ENCODE measurements at regions not wholly inside any gene's neighbourhood (a gene's known extent, or its start where the extent isn't known, plus 50 kb on each side); places are given as distances from the start of the nearest gene placed in this dataset.

- H3K27me3 ChIP-seq = no peaks in the 10 kb centered on the region
- DNase-seq = no peak
- H3K9me3 ChIP-seq = no peaks in the 10 kb centered on the region
- intact Hi-C loops (cut with DNase I; ENCODE audit: low total_unique reads) = no loop called here
- no peaks in the 10 kb centered on the region for H3K4me1 ChIP-seq
- no peak overlapping the region for H3K4me3 ChIP-seq
- TF ChIP-seq POLR2A (IDR thresholded peaks at IDR 0.05) (no peak), CTCF (IDR thresholded peaks at IDR 0.05) (no peak)
- no peaks in the 10 kb centered on the region for H3K36me3 ChIP-seq
- H3K27ac ChIP-seq = no peak overlapping the region
These were observed 161.8 kb downstream of the IBTK start for GRCh38 chr6:82085701-82086100.

- Histone ChIP-seq H3K27ac (no peak overlapping the region), H3K4me3 (no peak overlapping the region), H3K9me3 (no peaks in the 10 kb centered on the region), H3K36me3 (no peaks in the 10 kb centered on the region), H3K27me3 (no peaks in the 10 kb centered on the region), H3K4me1 (no peaks in the 10 kb centered on the region)
- DNase-seq = no peak
- TF ChIP-seq POLR2A (IDR thresholded peaks at IDR 0.05) = no peak
- TF ChIP-seq CTCF (IDR thresholded peaks at IDR 0.05) = no peak
- intact Hi-C loops (cut with DNase I; ENCODE audit: low total_unique reads) = no loop called here
These were observed 163.1 kb downstream of the IBTK start for GRCh38 chr6:82084324-82084920.

GRCh38 chr6:82083646-82084045, 163.9 kb downstream of the IBTK start:
- Histone ChIP-seq H3K27ac (no peak overlapping the region), H3K36me3 (no peaks in the 10 kb centered on the region), H3K4me1 (no peaks in the 10 kb centered on the region), H3K9me3 (no peaks in the 10 kb centered on the region), H3K4me3 (no peak overlapping the region), H3K27me3 (no peaks in the 10 kb centered on the region)
- DNase-seq = no peak
- TF ChIP-seq CTCF (IDR thresholded peaks at IDR 0.05) (no peak), POLR2A (IDR thresholded peaks at IDR 0.05) (no peak)
- intact Hi-C loops (cut with DNase I; ENCODE audit: low total_unique reads) = no loop called here

GRCh38 chr6:82080767-82081166, 166.8 kb downstream of the IBTK start:
- TF ChIP-seq POLR2A (IDR thresholded peaks at IDR 0.05) (no peak), CTCF (IDR thresholded peaks at IDR 0.05) (no peak)
- H3K9me3 ChIP-seq = no peaks in the 10 kb centered on the region

GRCh38 chr6:82078286-82078908, 169.1 kb downstream of the IBTK start:
- Histone ChIP-seq H3K9me3 (no peaks in the 10 kb centered on the region), H3K4me3 (no peak overlapping the region), H3K36me3 (no peaks in the 10 kb centered on the region), H3K27ac (no peak overlapping the region), H3K27me3 (no peaks in the 10 kb centered on the region), H3K4me1 (no peaks in the 10 kb centered on the region)
- TF ChIP-seq CTCF (IDR thresholded peaks at IDR 0.05) = no peak
- no peak for TF ChIP-seq POLR2A (IDR thresholded peaks at IDR 0.05)
- DNase-seq = no peak
- intact Hi-C loops (cut with DNase I; ENCODE audit: low total_unique reads) = no loop called here

More at GRCh38 chr6:82080767-82081166, 166.8 kb downstream of the IBTK start:
- H3K36me3 ChIP-seq = no peaks in the 10 kb centered on the region
- H3K27me3 ChIP-seq = no peaks in the 10 kb centered on the region
- DNase-seq = no peak
- no peak overlapping the region for H3K27ac ChIP-seq
- intact Hi-C loops (cut with DNase I; ENCODE audit: low total_unique reads) = no loop called here
- no peak overlapping the region for H3K4me3 ChIP-seq
- no peaks in the 10 kb centered on the region for H3K4me1 ChIP-seq
